Activated CD4-positive, alpha-beta T cell treated with anti-CD3 and anti-CD28 coated beads, Interleukin-2, amount 10 ng/mL, durations not matched to agents 24 days and 14 days (primary cell): ENCODE measurements at regions not wholly inside any gene's neighbourhood (a gene's known extent, or its start where the extent isn't known, plus 50 kb on each side); places are given as distances from the start of the nearest gene placed in this dataset.
A peak's percentile ranks its signal among the peaks of the same experiment; 100 is the strongest.

Source experiments
- DNase-seq: peaks from one replicate; pipeline ENCODE4 v3.0.0; 2022
- H3K27ac Mint-ChIP-seq: one replicate; pipeline ENCODE4 v1.8.0; 2022; ENCODE audit warnings: mild to moderate bottlenecking, mixed read lengths
- H3K27me3 Mint-ChIP-seq: one replicate; pipeline ENCODE4 v1.8.0; 2022; ENCODE audit warnings: mixed read lengths
- H3K36me3 Mint-ChIP-seq: one replicate; pipeline ENCODE4 v1.8.0; 2022; ENCODE audit warnings: low read depth, mild to moderate bottlenecking, mixed read lengths
- H3K4me1 Mint-ChIP-seq: one replicate; pipeline ENCODE4 v1.8.0; 2021; ENCODE audit warnings: mixed read lengths
- H3K4me3 Mint-ChIP-seq: one replicate; pipeline ENCODE4 v1.8.0; 2022; ENCODE audit warnings: mild to moderate bottlenecking, moderate library complexity, mixed read lengths
- H3K9me3 Mint-ChIP-seq: one replicate; pipeline ENCODE4 v1.8.0; 2021; ENCODE audit warnings: mixed read lengths
- intact Hi-C: fragments of 100-400 bp; cut with micrococcal nuclease; formaldehyde crosslinking; loops from one replicate; pipeline ENCODE4 v1.15.1; 2023

- Mint-ChIP-seq H3K27me3 (peaks cover 9% of the 10 kb centered on the region), H3K4me3 (no peak overlapping the region), H3K27ac (no peak overlapping the region), H3K9me3 (peaks cover 7% of the 10 kb centered on the region), H3K4me1 (peaks cover 4% of the 10 kb centered on the region), H3K36me3 (no peaks in the 10 kb centered on the region)
- no peak for DNase-seq
- intact Hi-C loops = no loop called here
These were observed 50.7 kb upstream of the KLF7 start for GRCh38 chr2:207216457-207216856.

GRCh38 chr2:207217442-207217841 lies 51.7 kb upstream of the KLF7 start:
- Mint-ChIP-seq H3K4me3 (no peak overlapping the region), H3K36me3 (no peaks in the 10 kb centered on the region), H3K27me3 (peaks cover 9% of the 10 kb centered on the region)

GRCh38 chr2:207219081-207219630 lies 53.4 kb upstream of the KLF7 start:
- H3K9me3 Mint-ChIP-seq = peaks cover 7% of the 10 kb centered on the region
- H3K27me3 Mint-ChIP-seq = peaks cover 9% of the 10 kb centered on the region
- H3K4me1 Mint-ChIP-seq = peaks cover 12% of the 10 kb centered on the region
- H3K27ac Mint-ChIP-seq = no peak overlapping the region
- intact Hi-C loops = no loop called here
- no peaks in the 10 kb centered on the region for H3K36me3 Mint-ChIP-seq
- DNase-seq = no peak
- H3K4me3 Mint-ChIP-seq = no peak overlapping the region

More at GRCh38 chr2:207217442-207217841, 51.7 kb upstream of the KLF7 start:
- H3K27ac Mint-ChIP-seq = no peak overlapping the region
- H3K4me1 Mint-ChIP-seq = peaks cover 4% of the 10 kb centered on the region
- peaks cover 7% of the 10 kb centered on the region for H3K9me3 Mint-ChIP-seq
- DNase-seq = no peak
- intact Hi-C loops = no loop called here

GRCh38 chr2:207219676-207220501 lies 54.1 kb upstream of the KLF7 start:
- peaks cover 7% of the 10 kb centered on the region for H3K9me3 Mint-ChIP-seq
- H3K4me3 Mint-ChIP-seq = no peak overlapping the region
- no peaks in the 10 kb centered on the region for H3K36me3 Mint-ChIP-seq
- no peak for DNase-seq
- H3K27me3 Mint-ChIP-seq = peaks cover 9% of the 10 kb centered on the region
- H3K27ac Mint-ChIP-seq = no peak overlapping the region
- peaks cover 18% of the 10 kb centered on the region for H3K4me1 Mint-ChIP-seq
- intact Hi-C loops = loop anchor here (5.0 to 10.0 kb wide), 3 partner anchors 33 to 425 kb away; no protein-coding TSS in a partner anchor

- peaks cover 6% of the 10 kb centered on the region for H3K27me3 Mint-ChIP-seq
- peaks cover 33% of the 10 kb centered on the region for H3K4me1 Mint-ChIP-seq
- no peak overlapping the region for H3K27ac Mint-ChIP-seq
- H3K4me3 Mint-ChIP-seq = no peak overlapping the region
- no peaks in the 10 kb centered on the region for H3K36me3 Mint-ChIP-seq
- intact Hi-C loops = loop anchor here (5.0 to 10.0 kb wide), 3 partner anchors 34 to 427 kb away; no protein-coding TSS in a partner anchor
- peaks cover 3% of the 10 kb centered on the region for H3K9me3 Mint-ChIP-seq
- no peak for DNase-seq
These were observed 56.0 kb upstream of the KLF7 start for GRCh38 chr2:207221731-207222130.

GRCh38 chr2:207223051-207223450 lies 57.3 kb upstream of the KLF7 start:
- DNase-seq = peak; percentile 59
- peaks cover 35% of the 10 kb centered on the region for H3K4me1 Mint-ChIP-seq
- H3K36me3 Mint-ChIP-seq = no peaks in the 10 kb centered on the region
- no peak overlapping the region for H3K4me3 Mint-ChIP-seq
- H3K27ac Mint-ChIP-seq = peak overlapping the region; percentile 59
- H3K9me3 Mint-ChIP-seq = peaks cover 3% of the 10 kb centered on the region
- intact Hi-C loops = loop anchor here (5.0 to 10.0 kb wide), 3 partner anchors 36 to 428 kb away; no protein-coding TSS in a partner anchor
- H3K27me3 Mint-ChIP-seq = peaks cover 6% of the 10 kb centered on the region

- no peaks in the 10 kb centered on the region for H3K27me3 Mint-ChIP-seq
- no peaks in the 10 kb centered on the region for H3K36me3 Mint-ChIP-seq
- peaks cover 35% of the 10 kb centered on the region for H3K4me1 Mint-ChIP-seq
- peak overlapping the region; percentile 96 for H3K27ac Mint-ChIP-seq
- peak overlapping the region; percentile 58 for H3K4me3 Mint-ChIP-seq
- intact Hi-C loops = loop anchor here (1.0 to 10.0 kb wide), 6 partner anchors 17 to 430 kb away; no protein-coding TSS in a partner anchor
- H3K9me3 Mint-ChIP-seq = peaks cover 3% of the 10 kb centered on the region
- no peak for DNase-seq
These were observed 58.6 kb upstream of the KLF7 start for GRCh38 chr2:207224381-207224780.

GRCh38 chr2:207224791-207225482 lies 59.2 kb upstream of the KLF7 start:
- H3K4me3 Mint-ChIP-seq = peak overlapping the region; percentile 58
- H3K9me3 Mint-ChIP-seq = peaks cover 3% of the 10 kb centered on the region
- H3K36me3 Mint-ChIP-seq = no peaks in the 10 kb centered on the region
- peaks cover 35% of the 10 kb centered on the region for H3K4me1 Mint-ChIP-seq
- H3K27ac Mint-ChIP-seq = peak overlapping the region; percentile 96
- H3K27me3 Mint-ChIP-seq = no peaks in the 10 kb centered on the region
- peak; percentile 55 for DNase-seq
- intact Hi-C loops = loop anchor here (1.0 to 10.0 kb wide), 8 partner anchors 16 to 430 kb away; no protein-coding TSS in a partner anchor

GRCh38 chr2:207225773-207226172 lies 60.0 kb upstream of the KLF7 start:
- intact Hi-C loops = loop anchor here (1.0 to 10.0 kb wide), 4 partner anchors 54 to 431 kb away; no protein-coding TSS in a partner anchor
- DNase-seq = no peak
- no peaks in the 10 kb centered on the region for H3K36me3 Mint-ChIP-seq
- peaks cover 7% of the 10 kb centered on the region for H3K9me3 Mint-ChIP-seq
- no peaks in the 10 kb centered on the region for H3K27me3 Mint-ChIP-seq
- H3K4me1 Mint-ChIP-seq = peaks cover 40% of the 10 kb centered on the region
- H3K27ac Mint-ChIP-seq = peak overlapping the region; percentile 96
- no peak overlapping the region for H3K4me3 Mint-ChIP-seq

GRCh38 chr2:207226243-207226642 lies 60.5 kb upstream of the KLF7 start:
- Mint-ChIP-seq H3K27me3 (no peaks in the 10 kb centered on the region), H3K27ac (peak overlapping the region; percentile 29), H3K9me3 (peaks cover 8% of the 10 kb centered on the region), H3K4me3 (no peak overlapping the region), H3K4me1 (peaks cover 44% of the 10 kb centered on the region), H3K36me3 (no peaks in the 10 kb centered on the region)
- intact Hi-C loops = loop anchor here (10.0 kb wide), 1 partner anchor 431 kb away; no protein-coding TSS in a partner anchor
- DNase-seq = no peak

GRCh38 chr2:207226671-207227061 lies 60.9 kb upstream of the KLF7 start:
- intact Hi-C loops = loop anchor here (10.0 kb wide), 1 partner anchor 432 kb away; no protein-coding TSS in a partner anchor
- peaks cover 49% of the 10 kb centered on the region for H3K4me1 Mint-ChIP-seq
- no peak overlapping the region for H3K4me3 Mint-ChIP-seq
- peak overlapping the region; percentile 54 for H3K27ac Mint-ChIP-seq
- no peaks in the 10 kb centered on the region for H3K27me3 Mint-ChIP-seq
- no peak for DNase-seq
- H3K36me3 Mint-ChIP-seq = no peaks in the 10 kb centered on the region
- peaks cover 8% of the 10 kb centered on the region for H3K9me3 Mint-ChIP-seq

GRCh38 chr2:207227062-207227748 lies 61.5 kb upstream of the KLF7 start:
- intact Hi-C loops = loop anchor here (10.0 kb wide), 1 partner anchor 432 kb away; no protein-coding TSS in a partner anchor
- H3K4me1 Mint-ChIP-seq = peaks cover 50% of the 10 kb centered on the region

GRCh38 chr2:207227749-207228145 lies 62.0 kb upstream of the KLF7 start:
- peaks cover 8% of the 10 kb centered on the region for H3K9me3 Mint-ChIP-seq
- H3K4me1 Mint-ChIP-seq = peaks cover 47% of the 10 kb centered on the region
- H3K36me3 Mint-ChIP-seq = no peaks in the 10 kb centered on the region
- no peak for DNase-seq
- H3K27me3 Mint-ChIP-seq = no peaks in the 10 kb centered on the region
- no peak overlapping the region for H3K4me3 Mint-ChIP-seq
- intact Hi-C loops = loop anchor here (10.0 kb wide), 1 partner anchor 433 kb away; no protein-coding TSS in a partner anchor
- no peak overlapping the region for H3K27ac Mint-ChIP-seq

More at GRCh38 chr2:207227062-207227748, 61.5 kb upstream of the KLF7 start:
- Mint-ChIP-seq H3K36me3 (no peaks in the 10 kb centered on the region), H3K4me3 (no peak overlapping the region), H3K27me3 (no peaks in the 10 kb centered on the region), H3K9me3 (peaks cover 8% of the 10 kb centered on the region), H3K27ac (peak overlapping the region; percentile 54)
- no peak for DNase-seq
